GM12891 (cell line): ENCODE measurements at regions not wholly inside any gene's neighbourhood (a gene's known extent, or its start where the extent isn't known, plus 50 kb on each side); places are given as distances from the start of the nearest gene placed in this dataset.

Experiments
- SPI1 ChIP-seq: IDR thresholded peaks from 2 replicates; pipeline ENCODE4 v1.6.1; 2011; ENCODE audit warnings: low read depth, low read length, control low read depth
- TAF1 ChIP-seq: IDR thresholded peaks from 2 replicates; pipeline ENCODE4 v1.6.1; 2011; ENCODE audit warnings: low read depth, low read length, control low read depth

- TF ChIP-seq TAF1 (no peak), SPI1 (no peak)
These were observed 874.2 kb upstream of the ADGRL2 start for GRCh38 chr1:80926531-80926930.
